ENCODE measurements at regions not wholly inside any gene's neighbourhood (a gene's known extent, or its start where the extent isn't known, plus 50 kb on each side); places are given as distances from the start of the nearest gene placed in this dataset.
"Not testable (repeated sequence)": the region's sequence is repeated elsewhere in the genome, so short reads cannot be mapped to it uniquely, and the experiment has no call there.

- TF ChIP-seq MAX (IDR thresholded peaks at IDR 0.05; ENCODE audit: low read depth, low read length) (no peak), POLR2A (IDR thresholded peaks at IDR 0.05; ENCODE audit: extremely low read depth, insufficient read length) (no peak), MYC (IDR thresholded peaks at IDR 0.05; ENCODE audit: low read depth, low read length) (no peak), CTCF (IDR thresholded peaks at IDR 0.05; ENCODE audit: low read depth, low read length) (no peak)
- no peak for DNase-seq (ENCODE audit: low read depth)
- H3K4me3 ChIP-seq (ENCODE audit: low read depth, low read length): no peak overlapping the region
Observed at GRCh38 chr6:141986457-141986856, 146.3 kb upstream of the GJE1 start.

- DNase-seq (ENCODE audit: low read depth): no peak
- no peak overlapping the region for H3K4me3 ChIP-seq (ENCODE audit: low read depth, low read length)
- TF ChIP-seq MAX (IDR thresholded peaks at IDR 0.05; ENCODE audit: low read depth, low read length): no peak
- TF ChIP-seq CTCF (IDR thresholded peaks at IDR 0.05; ENCODE audit: low read depth, low read length): no peak
- no peak for TF ChIP-seq POLR2A (IDR thresholded peaks at IDR 0.05; ENCODE audit: extremely low read depth, insufficient read length)
- TF ChIP-seq MYC (IDR thresholded peaks at IDR 0.05; ENCODE audit: low read depth, low read length): no peak
Observed at GRCh38 chr6:141981190-141981589, 151.5 kb upstream of the GJE1 start.

- H3K4me3 ChIP-seq (ENCODE audit: low read depth, low read length): no peak overlapping the region
- no peak for DNase-seq (ENCODE audit: low read depth)
- TF ChIP-seq MYC (IDR thresholded peaks at IDR 0.05; ENCODE audit: low read depth, low read length): no peak
- TF ChIP-seq CTCF (IDR thresholded peaks at IDR 0.05; ENCODE audit: low read depth, low read length): no peak
- no peak for TF ChIP-seq POLR2A (IDR thresholded peaks at IDR 0.05; ENCODE audit: extremely low read depth, insufficient read length)
- TF ChIP-seq MAX (IDR thresholded peaks at IDR 0.05; ENCODE audit: low read depth, low read length): no peak
Observed at GRCh38 chr6:141977782-141978181, 154.9 kb upstream of the GJE1 start.

- H3K4me3 ChIP-seq (ENCODE audit: low read depth, low read length): no peak overlapping the region
- TF ChIP-seq MYC (IDR thresholded peaks at IDR 0.05; ENCODE audit: low read depth, low read length) (no peak), MAX (IDR thresholded peaks at IDR 0.05; ENCODE audit: low read depth, low read length) (no peak), CTCF (IDR thresholded peaks at IDR 0.05; ENCODE audit: low read depth, low read length) (no peak), POLR2A (IDR thresholded peaks at IDR 0.05; ENCODE audit: extremely low read depth, insufficient read length) (no peak)
- DNase-seq (ENCODE audit: low read depth): no peak
Observed at GRCh38 chr6:141976994-141977393, 155.7 kb upstream of the GJE1 start.

GRCh38 chr6:141969768-141970415 is 162.8 kb upstream of the GJE1 start:
- not testable (repeated sequence) for DNase-seq (ENCODE audit: low read depth); H3K4me3 ChIP-seq (ENCODE audit: low read depth, low read length)

- TF ChIP-seq CTCF (IDR thresholded peaks at IDR 0.05; ENCODE audit: low read depth, low read length) (no peak), POLR2A (IDR thresholded peaks at IDR 0.05; ENCODE audit: extremely low read depth, insufficient read length) (no peak), MAX (IDR thresholded peaks at IDR 0.05; ENCODE audit: low read depth, low read length) (no peak), MYC (IDR thresholded peaks at IDR 0.05; ENCODE audit: low read depth, low read length) (no peak)
- H3K4me3 ChIP-seq (ENCODE audit: low read depth, low read length): no peak overlapping the region
Observed at GRCh38 chr6:141969201-141969600, 163.5 kb upstream of the GJE1 start.

More at GRCh38 chr6:141969201-141969600, 163.5 kb upstream of the GJE1 start:
- DNase-seq (ENCODE audit: low read depth): no peak
